Keratinocyte (primary cell): ENCODE measurements at regions not wholly inside any gene's neighbourhood (a gene's known extent, or its start where the extent isn't known, plus 50 kb on each side); places are given as distances from the start of the nearest gene placed in this dataset.

Source experiments
- DNase-seq: peaks from one replicate; pipeline ENCODE4 v3.0.0-alpha.2; 2011; ENCODE audit warnings: low read depth, missing footprints, low spot score
- FAIRE-seq: peaks from 2 replicates; lab custom pipeline; 2011; peaks lifted over from hg19 to GRCh38; lab: Jason Lieb, UNC
- H2AFZ ChIP-seq: 2 replicates; pipeline ENCODE4 v1.6.0; 2012; ENCODE audit warnings: low read length, control low read depth, inconsistent platforms; ENCODE audit not compliant: control insufficient read depth
- H3K27ac ChIP-seq: 2 replicates; pipeline ENCODE4 v1.5.1; 2011; ENCODE audit warnings: low read length; ENCODE audit not compliant: control insufficient read depth, insufficient read depth
- H3K27me3 ChIP-seq: 3 replicates; pipeline ENCODE4 v1.6.0; 2011; ENCODE audit warnings: low read length; ENCODE audit not compliant: control insufficient read depth, insufficient read depth; ENCODE audit errors: extremely low read depth
- H3K36me3 ChIP-seq, 2 experiments: 2 replicates in 1 of 2; 3 replicates in 1 of 2; pipeline ENCODE4 v1.5.1; 2011; ENCODE audit warnings: low read length in 2 of 2, mild to moderate bottlenecking in 1 of 2; ENCODE audit not compliant: control insufficient read depth in 2 of 2, insufficient read depth in 2 of 2; ENCODE audit errors: extremely low read depth in 1 of 2
- H3K4me1 ChIP-seq: 3 replicates; pipeline ENCODE4 v1.5.1; 2011; ENCODE audit warnings: low read length; ENCODE audit not compliant: control insufficient read depth, insufficient read depth; ENCODE audit errors: extremely low read depth
- H3K4me2 ChIP-seq: 3 replicates; pipeline ENCODE4 v1.6.0; 2011; ENCODE audit warnings: low read depth, low read length; ENCODE audit not compliant: control insufficient read depth, insufficient read depth; ENCODE audit errors: extremely low read depth
- H3K4me3 ChIP-seq, 3 experiments: fragments of 200-600 bp in 1 of 3; sonication (generic) in 1 of 3; 2 replicates in 2 of 3; 3 replicates in 1 of 3; pipeline ENCODE4 v1.5.1; 2011 to 2016; ENCODE audit warnings: low read length in 3 of 3, mild to moderate bottlenecking in 3 of 3, control low read depth in 2 of 3, inconsistent platforms in 1 of 3, low read depth in 1 of 3, mixed read lengths in 1 of 3, mixed run types in 1 of 3, moderate library complexity in 1 of 3; ENCODE audit not compliant: control insufficient read depth in 2 of 3, insufficient read depth in 2 of 3; ENCODE audit errors: extremely low read depth in 1 of 3
- H3K79me2 ChIP-seq: 2 replicates; pipeline ENCODE4 v1.6.0; 2012; ENCODE audit warnings: low read length; ENCODE audit not compliant: control insufficient read depth, insufficient read depth
- H3K9ac ChIP-seq: 3 replicates; pipeline ENCODE4 v1.6.0; 2011; ENCODE audit warnings: low read length; ENCODE audit not compliant: control insufficient read depth, insufficient read depth; ENCODE audit errors: extremely low read depth
- H3K9me1 ChIP-seq: 3 replicates; pipeline ENCODE4 v1.6.0; 2011; ENCODE audit warnings: low read length; ENCODE audit not compliant: control insufficient read depth, insufficient read depth; ENCODE audit errors: extremely low read depth
- H3K9me3 ChIP-seq: 2 replicates; pipeline ENCODE4 v1.5.1; 2012; ENCODE audit warnings: low read depth, low read length; ENCODE audit not compliant: control insufficient read depth
- H4K20me1 ChIP-seq: 3 replicates; pipeline ENCODE4 v1.6.0; 2011; ENCODE audit warnings: low read length; ENCODE audit not compliant: control insufficient read depth, insufficient read depth; ENCODE audit errors: extremely low read depth
- EZH2 ChIP-seq: IDR thresholded peaks from one replicate; pipeline ENCODE4 v1.6.1; 2012; ENCODE audit warnings: inconsistent platforms, mild to moderate bottlenecking, low read length, moderate library complexity
- dilution Hi-C: fragments of 300-500 bp; cut with MboI; formaldehyde crosslinking; loops from one replicate; pipeline ENCODE4 v1.7.0; 2020; ENCODE audit warnings: low sequenced_read_pairs; ENCODE audit not compliant: extremely low pct_ligation_motif_present
- TF ChIP-seq, protein P1 (sequence below), 3 experiments: IDR thresholded peaks in 1 of 3; conservative IDR thresholded peaks in 1 of 3; optimal IDR thresholded peaks in 1 of 3; 2 replicates in 2 of 3; 3 replicates in 1 of 3; pipeline versions ENCODE3 to v1.5.1; 2011; ENCODE audit warnings: low read length in 3 of 3, mild to moderate bottlenecking in 3 of 3, moderate library complexity in 2 of 3, control low read depth in 1 of 3, inconsistent platforms in 1 of 3; ENCODE audit not compliant: insufficient read depth in 2 of 3; ENCODE audit errors: extremely low read depth in 1 of 3

DNA sequence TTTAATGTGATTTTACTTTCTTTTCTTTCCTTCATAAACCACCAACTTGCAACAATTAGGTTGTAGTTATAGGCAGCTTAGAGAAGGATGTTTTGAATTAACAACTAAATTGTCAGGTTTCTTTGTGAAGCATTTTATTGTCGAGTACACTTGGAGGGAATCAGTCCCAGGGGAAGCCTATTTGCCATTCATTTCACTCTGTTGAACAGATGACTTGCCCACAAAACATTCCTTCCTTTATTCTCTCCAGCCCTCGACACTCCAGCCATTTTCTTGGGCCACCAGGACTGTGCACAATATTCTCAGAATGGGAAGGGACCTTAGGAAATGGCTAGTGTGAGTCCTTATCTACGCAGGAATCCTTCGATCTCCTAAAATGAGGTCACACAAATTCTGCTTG lies 620.6 kb downstream of the SOX6 start:
- no peaks in the 10 kb centered on the region for H3K9me1 ChIP-seq
- H3K9ac ChIP-seq, result no peak overlapping the region
- H2AFZ ChIP-seq, result no peak overlapping the region
- no peak for FAIRE-seq
- no peak overlapping the region for H3K4me2 ChIP-seq
- no peaks in the 10 kb centered on the region for H3K27me3 ChIP-seq
- no peaks in the 10 kb centered on the region for H3K36me3 ChIP-seq
- no peaks in the 10 kb centered on the region for H3K79me2 ChIP-seq
- dilution Hi-C loops, result no loop called here
- no peaks in the 10 kb centered on the region for H4K20me1 ChIP-seq
- no peaks in the 10 kb centered on the region for H3K4me1 ChIP-seq
- TF ChIP-seq, protein P1, sequence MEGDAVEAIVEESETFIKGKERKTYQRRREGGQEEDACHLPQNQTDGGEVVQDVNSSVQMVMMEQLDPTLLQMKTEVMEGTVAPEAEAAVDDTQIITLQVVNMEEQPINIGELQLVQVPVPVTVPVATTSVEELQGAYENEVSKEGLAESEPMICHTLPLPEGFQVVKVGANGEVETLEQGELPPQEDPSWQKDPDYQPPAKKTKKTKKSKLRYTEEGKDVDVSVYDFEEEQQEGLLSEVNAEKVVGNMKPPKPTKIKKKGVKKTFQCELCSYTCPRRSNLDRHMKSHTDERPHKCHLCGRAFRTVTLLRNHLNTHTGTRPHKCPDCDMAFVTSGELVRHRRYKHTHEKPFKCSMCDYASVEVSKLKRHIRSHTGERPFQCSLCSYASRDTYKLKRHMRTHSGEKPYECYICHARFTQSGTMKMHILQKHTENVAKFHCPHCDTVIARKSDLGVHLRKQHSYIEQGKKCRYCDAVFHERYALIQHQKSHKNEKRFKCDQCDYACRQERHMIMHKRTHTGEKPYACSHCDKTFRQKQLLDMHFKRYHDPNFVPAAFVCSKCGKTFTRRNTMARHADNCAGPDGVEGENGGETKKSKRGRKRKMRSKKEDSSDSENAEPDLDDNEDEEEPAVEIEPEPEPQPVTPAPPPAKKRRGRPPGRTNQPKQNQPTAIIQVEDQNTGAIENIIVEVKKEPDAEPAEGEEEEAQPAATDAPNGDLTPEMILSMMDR (optimal IDR thresholded peaks at IDR 0.05 in 1 of 3, IDR thresholded peaks at IDR 0.05 in 1 of 3, conservative IDR thresholded peaks at IDR 0.05 in 1 of 3; ENCODE audit: extremely low read depth in 1 of 3, insufficient read depth in 2 of 3, low read length in 3 of 3), result no peak
- TF ChIP-seq EZH2, result no peak
- no peak overlapping the region for H3K4me3 ChIP-seq
- DNase-seq, result no peak
- H3K9me3 ChIP-seq, result no peaks in the 10 kb centered on the region
- no peak overlapping the region for H3K27ac ChIP-seq

DNA sequence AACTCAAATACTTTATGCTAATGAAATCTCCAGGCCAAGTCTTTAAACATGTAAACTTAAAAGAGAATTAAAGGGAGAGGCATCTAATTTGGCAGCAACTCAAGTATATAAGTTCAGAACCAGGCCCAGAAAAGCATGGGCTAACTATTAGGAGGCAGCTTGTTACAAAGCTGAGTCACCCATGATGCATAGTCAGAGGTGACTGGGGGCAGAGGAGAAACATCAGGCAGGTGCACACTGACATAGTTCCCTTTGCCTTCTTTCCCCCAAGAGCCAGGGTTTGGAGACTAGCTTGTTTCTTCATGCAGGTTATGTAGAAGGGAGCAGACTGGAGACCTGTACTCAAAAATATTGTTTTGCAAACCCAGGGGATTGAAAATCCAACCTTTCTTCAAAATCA lies 619.0 kb downstream of the SOX6 start:
- H3K79me2 ChIP-seq, result no peaks in the 10 kb centered on the region
- no peaks in the 10 kb centered on the region for H3K9me1 ChIP-seq
- dilution Hi-C loops, result no loop called here
- DNase-seq (no peak), FAIRE-seq (no peak)
- H3K4me2 ChIP-seq, result no peak overlapping the region
- H3K36me3 ChIP-seq, result no peaks in the 10 kb centered on the region
- H2AFZ ChIP-seq, result no peak overlapping the region
- no peak overlapping the region for H3K4me3 ChIP-seq
- no peak for TF ChIP-seq EZH2
- TF ChIP-seq, protein P1 (optimal IDR thresholded peaks at IDR 0.05 in 1 of 3, IDR thresholded peaks at IDR 0.05 in 1 of 3, conservative IDR thresholded peaks at IDR 0.05 in 1 of 3; ENCODE audit: extremely low read depth in 1 of 3, insufficient read depth in 2 of 3, low read length in 3 of 3), result no peak
- H3K27ac ChIP-seq, result no peak overlapping the region
- no peaks in the 10 kb centered on the region for H3K4me1 ChIP-seq
- H3K9ac ChIP-seq, result no peak overlapping the region
- H3K9me3 ChIP-seq, result no peaks in the 10 kb centered on the region
- H4K20me1 ChIP-seq, result no peaks in the 10 kb centered on the region
- H3K27me3 ChIP-seq, result no peaks in the 10 kb centered on the region
